HUES64 (cell line): ENCODE measurements at regions not wholly inside any gene's neighbourhood (a gene's known extent, or its start where the extent isn't known, plus 50 kb on each side); places are given as distances from the start of the nearest gene placed in this dataset.
"Not testable (repeated sequence)": the region's sequence is repeated elsewhere in the genome, so short reads cannot be mapped to it uniquely, and the experiment has no call there.

Experiments
- H3K27ac ChIP-seq: 2 replicates; pipeline ENCODE4 v1.7.0; 2013; ENCODE audit warnings: low read depth, low read length, inconsistent platforms
- H3K27me3 ChIP-seq: 2 replicates; pipeline ENCODE4 v1.6.1; 2013; ENCODE audit warnings: mild to moderate bottlenecking, low read length; ENCODE audit not compliant: insufficient read depth
- H3K36me3 ChIP-seq: 2 replicates; pipeline ENCODE4 v1.6.1; 2013; ENCODE audit warnings: mild to moderate bottlenecking, low read length; ENCODE audit not compliant: insufficient read depth
- H3K4me1 ChIP-seq: 2 replicates; pipeline ENCODE4 v1.6.1; 2013; ENCODE audit warnings: mild to moderate bottlenecking, low read length, moderate library complexity; ENCODE audit not compliant: insufficient read depth
- H3K4me3 ChIP-seq: 2 replicates; pipeline ENCODE4 v1.5.1; 2013; ENCODE audit warnings: mild to moderate bottlenecking, low read length, moderate library complexity
- H3K9ac ChIP-seq: 2 replicates; pipeline ENCODE4 v1.6.1; 2013; ENCODE audit warnings: mild to moderate bottlenecking, low read depth, low read length
- H3K9me3 ChIP-seq: 2 replicates; pipeline ENCODE4 v1.6.1; 2013; ENCODE audit warnings: low read depth, low read length; ENCODE audit not compliant: insufficient read depth
- WGBS: fragments of 150-250, 120-280 bp; methylation state at CpG from one replicate; pipeline ENCODE4 v1.1.7; 2013; ENCODE audit warnings: missing lambda C conversion rate; 5-methylcytosine and 5-hydroxymethylcytosine counted together

DNA sequence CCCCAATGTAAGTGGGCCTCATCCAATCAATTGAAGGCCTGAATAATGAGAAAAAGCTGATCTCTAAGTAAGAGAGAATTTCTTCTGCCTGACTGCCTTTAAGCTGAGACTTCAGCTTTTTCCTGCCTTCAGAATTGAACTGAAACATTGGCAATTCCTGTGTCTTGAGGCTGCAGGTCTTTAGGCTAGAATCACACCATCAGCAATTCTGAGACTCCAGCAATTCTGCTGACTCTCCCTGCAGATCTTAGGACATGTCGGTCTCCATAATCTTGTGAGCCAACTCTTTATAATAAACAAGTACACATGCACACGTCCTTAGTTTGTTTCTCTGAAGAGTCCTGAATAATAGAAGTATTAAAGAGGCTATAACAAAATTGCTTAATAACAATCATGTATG, 209.1 kb downstream of the FSIP2 start:
- Histone ChIP-seq H3K4me1 (no peaks in the 10 kb centered on the region), H3K27ac (no peak overlapping the region), H3K36me3 (no peaks in the 10 kb centered on the region), H3K9ac (no peak overlapping the region), H3K9me3 (no peaks in the 10 kb centered on the region), H3K27me3 (no peaks in the 10 kb centered on the region), H3K4me3 (no peak overlapping the region)
- 95% methylated on average over 1 of the region's 2 CpGs for WGBS

DNA sequence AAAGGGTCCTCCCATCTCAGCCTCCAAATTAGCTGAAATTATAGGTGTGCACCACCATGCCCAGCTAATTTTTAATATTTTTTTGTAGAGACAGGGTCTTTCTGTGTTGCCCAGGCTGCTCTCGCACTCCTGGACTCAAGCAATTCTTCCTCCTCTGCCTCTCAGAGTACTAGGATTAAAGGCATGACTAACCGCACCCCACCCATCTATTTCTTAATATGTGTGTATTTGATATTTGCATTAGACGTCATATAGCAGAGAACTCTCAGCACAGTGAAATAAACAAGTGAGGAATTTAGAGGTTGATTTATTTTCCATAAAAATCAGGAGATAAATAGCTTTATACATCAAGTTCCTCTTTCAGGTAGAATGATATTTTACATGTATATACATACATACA, 213.5 kb downstream of the FSIP2 start:
- H3K36me3 ChIP-seq = no peaks in the 10 kb centered on the region
- 94% methylated on average over 2 of the region's 3 CpGs for WGBS

DNA sequence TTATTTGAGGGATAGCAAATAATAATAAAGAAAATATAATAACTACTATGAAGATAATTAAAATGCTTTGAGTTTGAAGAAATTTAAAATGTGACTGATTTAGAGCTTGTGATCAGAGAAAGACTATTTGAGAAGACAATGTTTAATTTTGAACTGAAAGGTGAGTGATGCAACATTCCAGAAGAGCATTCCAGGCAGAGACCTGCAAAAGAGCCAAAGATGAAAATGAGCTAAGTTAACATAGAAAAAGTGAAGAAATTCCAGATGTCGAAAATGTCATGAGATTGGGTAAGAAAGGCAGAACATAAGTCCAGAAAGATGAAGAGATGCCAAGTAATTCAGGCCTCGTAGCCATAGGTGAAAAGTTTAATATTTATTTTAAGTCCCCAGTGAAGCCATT, 215.8 kb downstream of the FSIP2 start:
- H3K9me3 ChIP-seq = no peaks in the 10 kb centered on the region

More for the DNA sequence above, 213.5 kb downstream of the FSIP2 start:
- Histone ChIP-seq H3K27me3 (no peaks in the 10 kb centered on the region), H3K27ac (no peak overlapping the region), H3K9ac (no peak overlapping the region), H3K4me3 (no peak overlapping the region), H3K4me1 (no peaks in the 10 kb centered on the region), H3K9me3 (no peaks in the 10 kb centered on the region)

DNA sequence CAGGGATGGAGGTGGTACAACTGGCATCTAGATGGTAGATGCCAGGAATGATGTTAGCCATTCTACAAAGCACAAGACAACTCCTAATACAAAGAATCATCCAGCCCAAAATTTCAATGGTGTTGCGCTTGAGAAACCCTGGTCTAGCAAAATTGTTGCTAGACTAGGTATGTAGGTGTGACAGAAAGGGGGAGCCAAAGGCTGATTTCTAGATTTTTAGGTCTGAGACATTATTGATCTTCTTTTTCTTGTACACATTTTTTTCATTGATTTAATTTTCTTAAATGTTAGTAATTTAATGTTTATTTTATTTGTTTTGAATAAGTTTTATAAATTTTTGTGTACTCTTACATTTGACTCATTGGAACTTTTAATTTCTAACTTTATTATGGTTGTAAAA, 216.4 kb downstream of the FSIP2 start:
- Histone ChIP-seq H3K27ac (no peak overlapping the region), H3K9ac (no peak overlapping the region), H3K9me3 (no peaks in the 10 kb centered on the region), H3K27me3 (no peaks in the 10 kb centered on the region), H3K4me3 (no peak overlapping the region), H3K4me1 (no peaks in the 10 kb centered on the region), H3K36me3 (no peaks in the 10 kb centered on the region)
- WGBS = no CpG with 5 or more reads among the region's 1 CpG

More for the DNA sequence above, 215.8 kb downstream of the FSIP2 start:
- Histone ChIP-seq H3K36me3 (no peaks in the 10 kb centered on the region), H3K27ac (no peak overlapping the region), H3K4me1 (no peaks in the 10 kb centered on the region), H3K27me3 (no peaks in the 10 kb centered on the region), H3K4me3 (no peak overlapping the region), H3K9ac (no peak overlapping the region)
- 86% methylated on average over 2 of the region's 2 CpGs for WGBS

DNA sequence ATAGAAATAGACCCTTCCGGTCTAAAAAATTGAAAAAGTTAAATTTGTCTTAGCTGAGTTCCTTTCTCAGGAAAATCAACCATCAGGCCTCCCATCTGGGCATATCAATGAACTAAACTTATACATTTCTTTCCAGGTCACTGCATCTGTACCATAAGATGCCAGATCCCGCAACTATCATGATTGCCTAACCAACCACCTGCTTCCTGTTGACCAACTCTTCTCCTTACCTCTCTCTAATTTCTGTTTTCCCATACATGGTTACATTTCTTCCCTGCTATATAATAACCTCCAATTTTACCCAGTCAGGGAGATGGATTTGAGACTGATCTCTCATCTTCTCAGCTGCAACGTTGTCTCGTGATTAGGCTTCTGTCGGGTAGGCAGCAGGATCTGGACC, 228.7 kb downstream of the FSIP2 start:
- WGBS = 93% methylated on average over 5 of the region's 5 CpGs
- Histone ChIP-seq H3K9me3 (0 out of 2 replicates have a peak, but pooled peaks cover 1% of the 10 kb centered on the region), H3K4me3 (no peak overlapping the region), H3K27ac (no peak overlapping the region), H3K9ac (no peak overlapping the region), H3K36me3 (no peaks in the 10 kb centered on the region), H3K4me1 (no peaks in the 10 kb centered on the region), H3K27me3 (no peaks in the 10 kb centered on the region)

DNA sequence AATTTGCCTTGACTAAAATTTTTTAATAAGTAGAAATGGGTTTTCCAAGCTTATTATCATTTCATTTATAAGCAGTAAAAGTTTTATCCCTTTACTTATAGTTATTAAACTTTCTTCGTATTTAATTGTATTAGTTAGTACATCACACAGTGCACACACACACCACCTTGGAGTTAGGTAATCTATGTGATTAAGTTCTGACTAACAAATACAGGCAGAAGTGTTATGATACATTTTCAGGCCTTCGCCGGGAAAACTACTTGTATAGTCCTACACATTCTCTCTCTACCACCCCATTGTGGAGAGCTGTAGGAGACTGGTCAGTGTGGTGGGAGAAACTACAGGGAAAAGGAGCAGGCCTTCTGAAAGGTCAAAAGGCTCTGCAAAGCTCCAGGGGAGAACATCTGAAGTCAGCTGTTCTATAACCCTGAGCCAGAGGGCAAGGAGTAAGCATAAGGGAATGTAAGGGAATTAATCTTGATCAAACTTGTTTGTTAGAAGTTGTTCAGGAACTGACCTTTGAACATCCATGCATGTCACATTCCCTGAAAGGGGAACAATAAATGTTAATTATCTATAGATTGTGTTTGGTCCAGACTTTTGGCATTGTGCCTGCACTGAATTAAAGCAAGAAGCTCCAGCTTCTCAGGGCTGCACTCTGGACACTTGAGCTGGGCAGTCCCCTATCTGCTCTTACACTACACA, 231.7 kb downstream of the FSIP2 start:
- Histone ChIP-seq H3K27me3 (no peaks in the 10 kb centered on the region), H3K9ac (no peak overlapping the region), H3K36me3 (no peaks in the 10 kb centered on the region), H3K9me3 (peaks cover 7% of the 10 kb centered on the region; the same call in 1 of the 2 replicates), H3K4me3 (no peak overlapping the region), H3K27ac (no peak overlapping the region), H3K4me1 (no peaks in the 10 kb centered on the region)
- no CpG with 5 or more reads among the region's 3 CpGs for WGBS

DNA sequence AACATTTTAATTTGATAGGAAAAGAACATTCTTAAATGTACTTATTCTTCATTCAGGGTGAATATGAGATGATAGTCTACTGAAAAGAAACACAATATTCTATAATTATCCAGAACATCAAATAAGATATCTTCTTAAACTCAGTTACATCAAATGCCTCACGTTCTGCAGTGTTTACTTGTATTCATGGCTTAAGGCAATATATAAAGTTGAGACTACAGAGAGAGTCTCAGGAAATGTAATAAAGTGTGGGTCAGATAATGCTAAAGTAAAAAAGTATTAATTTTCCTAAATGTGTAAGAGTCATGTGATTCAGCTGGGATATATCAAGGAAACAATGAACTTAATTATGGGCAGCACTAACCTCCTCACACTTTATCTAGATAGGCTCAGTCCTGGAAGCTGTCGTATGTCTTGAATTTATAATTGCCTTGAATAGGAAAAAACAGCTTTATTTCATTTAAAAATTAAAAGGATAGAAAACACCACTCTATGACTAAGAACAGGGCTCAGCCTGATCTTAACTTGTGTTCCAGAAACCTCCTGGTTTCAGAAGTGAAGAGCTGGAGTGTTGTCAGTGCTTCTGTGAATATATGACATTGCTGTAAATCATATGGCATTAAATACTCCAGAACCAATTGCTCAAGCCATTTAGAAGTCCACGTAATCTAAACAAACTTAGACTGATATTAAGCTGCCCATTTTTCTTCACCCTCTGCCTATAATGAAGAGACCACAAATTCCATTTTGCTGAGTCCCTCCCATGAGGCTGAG, 240.2 kb downstream of the FSIP2 start:
- Histone ChIP-seq H3K4me3 (no peak overlapping the region), H3K9ac (no peak overlapping the region), H3K36me3 (no peaks in the 10 kb centered on the region), H3K4me1 (no peaks in the 10 kb centered on the region), H3K27me3 (no peaks in the 10 kb centered on the region), H3K9me3 (no peaks in the 10 kb centered on the region), H3K27ac (no peak overlapping the region)
- 96% methylated on average over 2 of the region's 3 CpGs for WGBS

DNA sequence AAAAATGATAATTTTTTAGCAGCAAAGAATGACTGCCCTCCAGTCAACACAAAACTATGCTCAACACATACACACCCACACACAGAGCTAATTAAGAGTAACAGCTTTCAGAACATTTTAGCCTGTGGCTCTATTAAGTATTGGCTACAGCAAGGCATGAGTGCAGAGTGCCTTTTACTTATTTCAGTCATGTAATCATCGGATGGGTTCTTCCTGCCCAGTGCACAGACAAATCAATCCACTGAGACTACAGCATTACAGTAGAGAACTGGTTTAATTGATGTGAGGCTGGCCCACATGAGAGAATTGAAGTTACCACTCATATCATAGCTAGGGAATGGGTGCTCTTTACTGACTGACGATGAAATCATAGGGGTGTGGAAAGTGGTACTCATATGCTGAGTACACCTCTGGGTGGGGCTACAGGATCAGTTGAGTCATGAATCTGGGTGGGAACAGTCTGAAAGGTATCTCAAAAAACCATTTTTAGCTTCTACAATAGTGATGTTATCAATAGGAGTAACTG, 241.0 kb downstream of the FSIP2 start:
- no peaks in the 10 kb centered on the region for H3K4me1 ChIP-seq
- H3K27me3 ChIP-seq = no peaks in the 10 kb centered on the region
- no peak overlapping the region for H3K27ac ChIP-seq
- WGBS = 88% methylated on average over 2 of the region's 2 CpGs
- H3K9ac ChIP-seq = no peak overlapping the region
- no peak overlapping the region for H3K4me3 ChIP-seq
- no peaks in the 10 kb centered on the region for H3K36me3 ChIP-seq
- no peaks in the 10 kb centered on the region for H3K9me3 ChIP-seq

DNA sequence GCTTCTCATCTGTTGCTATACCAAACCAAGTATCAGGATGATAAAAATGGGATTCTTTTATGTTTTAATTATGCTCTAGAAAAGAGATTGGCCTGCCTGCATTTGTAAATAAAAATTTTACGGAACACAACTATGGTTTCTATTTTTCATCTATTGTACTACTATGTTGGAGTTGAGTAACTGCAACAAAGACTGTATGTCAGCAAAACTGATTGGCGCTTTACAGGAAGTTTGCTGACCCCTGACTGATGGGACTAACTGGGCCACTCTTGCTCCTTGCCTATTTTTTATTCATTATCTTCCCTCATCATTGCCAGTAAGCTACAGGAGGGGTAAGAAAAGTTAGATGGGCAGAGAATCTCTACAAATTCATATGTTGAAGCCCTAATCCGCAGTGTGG, 242.3 kb downstream of the FSIP2 start:
- 96% methylated on average over 3 of the region's 3 CpGs for WGBS
- no peaks in the 10 kb centered on the region for H3K36me3 ChIP-seq

DNA sequence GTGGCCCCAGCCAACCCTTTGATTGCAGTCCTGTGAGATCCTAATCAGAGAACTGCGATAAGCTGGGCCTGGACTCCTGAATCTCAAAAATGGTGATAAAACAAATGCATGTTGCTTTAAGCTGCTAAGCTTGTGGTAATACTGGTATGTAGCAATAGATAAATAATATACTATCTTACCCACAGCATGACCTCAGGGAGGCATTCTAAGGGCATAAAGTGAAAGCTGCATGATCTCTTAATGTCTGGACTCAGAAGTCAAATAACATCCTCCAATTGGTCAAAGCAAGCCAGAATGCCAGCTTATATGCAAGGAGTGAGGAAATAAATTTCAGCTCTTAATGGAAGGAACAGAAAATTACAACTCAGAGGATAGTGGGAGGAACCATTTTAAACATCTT, 246.1 kb downstream of the FSIP2 start:
- no peaks in the 10 kb centered on the region for H3K4me1 ChIP-seq
- no peaks in the 10 kb centered on the region for H3K36me3 ChIP-seq
- 96% methylated on average over 1 of the region's 1 CpG for whole genome bisulfite sequencing
- H3K9ac ChIP-seq = no peak overlapping the region
- H3K9me3 ChIP-seq = no peaks in the 10 kb centered on the region
- H3K4me3 ChIP-seq = no peak overlapping the region
- no peaks in the 10 kb centered on the region for H3K27me3 ChIP-seq
- H3K27ac ChIP-seq = no peak overlapping the region

More for the DNA sequence above, 242.3 kb downstream of the FSIP2 start:
- H3K27me3 ChIP-seq = no peaks in the 10 kb centered on the region
- no peak overlapping the region for H3K9ac ChIP-seq
- no peak overlapping the region for H3K27ac ChIP-seq
- no peaks in the 10 kb centered on the region for H3K9me3 ChIP-seq
- H3K4me1 ChIP-seq = no peaks in the 10 kb centered on the region
- H3K4me3 ChIP-seq = no peak overlapping the region

DNA sequence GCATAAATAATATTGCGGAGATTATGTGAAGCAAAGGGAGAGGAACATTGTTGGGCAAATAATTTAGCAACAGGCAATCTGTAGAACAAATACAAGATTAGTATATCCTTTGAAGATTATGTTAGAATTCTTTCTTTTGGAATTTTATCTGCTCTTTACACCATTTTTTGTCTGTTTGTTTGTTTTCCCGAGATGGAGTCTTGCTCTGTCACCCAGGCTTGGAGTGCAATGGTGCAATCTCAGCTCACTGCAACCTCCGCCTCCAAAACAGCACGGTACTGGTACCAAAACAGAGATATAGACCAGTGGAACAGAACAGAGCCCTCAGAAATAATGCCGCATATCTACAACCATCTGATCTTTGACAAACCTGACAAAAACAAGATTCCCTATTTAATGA, 250.3 kb downstream of the FSIP2 start:
- 84% methylated on average over 4 of the region's 5 CpGs for WGBS
- H3K9me3 ChIP-seq = not testable (repeated sequence)

More for the DNA sequence above, 250.3 kb downstream of the FSIP2 start:
- H3K4me1 ChIP-seq, H3K27ac ChIP-seq, H3K36me3 ChIP-seq, H3K27me3 ChIP-seq, H3K9ac ChIP-seq, H3K4me3 ChIP-seq: not testable (repeated sequence)
